LNCaP clone FGC (cell line): ENCODE measurements at regions not wholly inside any gene's neighbourhood (a gene's known extent, or its start where the extent isn't known, plus 50 kb on each side); places are given as distances from the start of the nearest gene placed in this dataset.

ENCODE experiments used
- DNase-seq: peaks from one replicate; pipeline ENCODE4 v3.0.0-alpha.2; 2011; ENCODE audit warnings: low read depth
- H3K4me3 ChIP-seq: 2 replicates; pipeline ENCODE4 v1.5.1; 2011; ENCODE audit warnings: mild to moderate bottlenecking, low read depth, low read length, control low read depth
- CTCF ChIP-seq: IDR thresholded peaks from 2 replicates; pipeline ENCODE4 v1.5.1; 2012; ENCODE audit warnings: mild to moderate bottlenecking; ENCODE audit not compliant: control insufficient read depth, insufficient read depth; ENCODE audit errors: extremely low read depth

- DNase-seq = no peak
- no peak overlapping the region for H3K4me3 ChIP-seq
- TF ChIP-seq CTCF = no peak
Measured at GRCh38 chr17:37844977-37845293, 79.3 kb upstream of the TBC1D3K start.

- DNase-seq = no peak
- H3K4me3 ChIP-seq = no peak overlapping the region
- TF ChIP-seq CTCF = peak; percentile 72
Measured at GRCh38 chr17:37844158-37844976, 79.8 kb upstream of the TBC1D3K start.

- DNase-seq = no peak
- no peak overlapping the region for H3K4me3 ChIP-seq
- TF ChIP-seq CTCF = no peak
Measured at GRCh38 chr17:37842401-37842800, 81.8 kb upstream of the TBC1D3K start.

- H3K4me3 ChIP-seq = no peak overlapping the region
- no peak for TF ChIP-seq CTCF
- DNase-seq = no peak
Measured at GRCh38 chr17:37841232-37841631, 83.0 kb upstream of the TBC1D3K start.

GRCh38 chr17:37840576-37840975 lies 83.6 kb upstream of the TBC1D3K start:
- no peak for DNase-seq
- no peak overlapping the region for H3K4me3 ChIP-seq

GRCh38 chr17:37839196-37839978 lies 84.8 kb upstream of the TBC1D3K start:
- no peak for TF ChIP-seq CTCF
- DNase-seq = no peak
- H3K4me3 ChIP-seq = no peak overlapping the region

More at GRCh38 chr17:37840576-37840975, 83.6 kb upstream of the TBC1D3K start:
- TF ChIP-seq CTCF = no peak

- no peak for DNase-seq
- no peak for TF ChIP-seq CTCF
- no peak overlapping the region for H3K4me3 ChIP-seq
Measured at GRCh38 chr17:37838276-37838675, 85.9 kb upstream of the TBC1D3K start.
